GM21526 (cell line): ENCODE measurements at regions not wholly inside any gene's neighbourhood (a gene's known extent, or its start where the extent isn't known, plus 50 kb on each side); places are given as distances from the start of the nearest gene placed in this dataset.
"Not testable (repeated sequence)": the region's sequence is repeated elsewhere in the genome, so short reads cannot be mapped to it uniquely, and the experiment has no call there.

Experiments used
- ATAC-seq: cut with Tn5 transposase; IDR thresholded peaks from one replicate; pipeline ENCODE4 v1.9.1; 2021; ENCODE audit warnings: moderate library complexity; ENCODE audit not compliant: unreplicated experiment, low FRiP score

DNA sequence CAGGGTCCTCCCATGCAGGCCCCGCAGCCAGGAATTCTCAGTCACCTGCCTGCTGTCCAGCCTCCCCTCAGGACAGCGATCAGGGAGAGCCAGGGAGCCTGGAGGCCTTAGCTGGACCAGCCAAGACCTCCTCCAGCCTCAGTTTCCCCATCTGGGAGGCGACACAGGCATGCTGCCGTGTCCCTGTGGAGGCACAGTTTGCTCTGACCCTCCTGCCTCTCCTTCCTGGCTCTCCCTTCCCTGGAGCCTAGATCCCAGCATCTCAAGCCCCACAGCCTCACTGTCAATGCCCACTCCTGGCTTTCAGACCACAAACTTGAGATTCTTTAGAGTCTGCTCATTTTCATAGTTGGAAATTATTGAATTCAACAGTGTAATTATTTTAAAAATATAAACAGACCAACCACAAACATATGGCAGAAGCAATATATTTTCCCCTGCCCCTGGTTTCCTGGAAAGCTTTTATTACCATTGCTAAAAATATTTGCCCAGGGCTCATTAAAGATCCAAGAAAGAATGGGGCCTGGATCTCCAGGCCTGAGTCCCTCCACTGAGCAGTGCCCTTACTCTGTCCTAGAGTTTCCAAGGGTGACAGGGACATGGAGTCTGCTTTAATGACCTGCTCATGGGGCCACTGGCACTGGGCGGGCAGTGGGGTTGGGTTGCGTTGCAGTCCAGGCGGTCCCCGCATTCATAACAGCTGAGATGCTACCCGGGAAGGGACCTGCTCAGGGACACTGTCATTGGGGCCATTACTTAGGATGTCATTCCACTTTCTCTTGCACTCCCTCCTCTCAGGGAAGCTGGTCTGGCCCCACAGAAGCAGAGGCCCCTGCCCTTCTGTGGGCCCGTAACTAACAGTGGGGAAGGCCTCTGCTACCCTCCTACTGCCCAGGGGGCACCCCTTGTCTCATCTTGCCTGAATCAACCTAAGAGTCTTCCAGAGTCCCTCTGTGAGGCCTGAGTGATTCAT is 81.6 kb upstream of the CHST15 start:
- no peak for ATAC-seq

DNA sequence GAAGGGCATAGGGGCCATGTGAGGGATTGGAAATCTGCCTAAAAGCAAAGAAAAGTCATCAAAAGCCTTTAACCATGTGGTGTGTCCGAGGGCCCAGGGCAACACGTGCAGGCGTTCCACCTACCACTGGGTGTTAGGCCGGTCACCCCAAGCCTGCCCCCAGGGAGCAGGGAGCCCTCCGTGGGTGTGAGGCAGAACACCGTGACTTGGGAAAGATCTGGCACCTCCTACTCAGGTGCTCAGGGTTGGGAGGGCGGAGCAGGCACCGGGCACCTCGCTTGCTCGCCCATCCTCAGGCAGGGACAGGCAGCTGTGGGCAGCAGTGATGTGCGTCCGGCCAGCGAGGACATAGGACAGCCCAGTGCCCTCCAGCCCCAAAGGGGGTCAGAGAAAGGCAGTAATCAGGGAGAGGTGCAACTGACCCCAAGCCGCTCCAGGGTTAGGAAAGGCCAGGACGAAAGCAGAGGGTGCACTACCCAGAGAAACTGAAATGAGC is 80.7 kb upstream of the CHST15 start:
- no peak for ATAC-seq

DNA sequence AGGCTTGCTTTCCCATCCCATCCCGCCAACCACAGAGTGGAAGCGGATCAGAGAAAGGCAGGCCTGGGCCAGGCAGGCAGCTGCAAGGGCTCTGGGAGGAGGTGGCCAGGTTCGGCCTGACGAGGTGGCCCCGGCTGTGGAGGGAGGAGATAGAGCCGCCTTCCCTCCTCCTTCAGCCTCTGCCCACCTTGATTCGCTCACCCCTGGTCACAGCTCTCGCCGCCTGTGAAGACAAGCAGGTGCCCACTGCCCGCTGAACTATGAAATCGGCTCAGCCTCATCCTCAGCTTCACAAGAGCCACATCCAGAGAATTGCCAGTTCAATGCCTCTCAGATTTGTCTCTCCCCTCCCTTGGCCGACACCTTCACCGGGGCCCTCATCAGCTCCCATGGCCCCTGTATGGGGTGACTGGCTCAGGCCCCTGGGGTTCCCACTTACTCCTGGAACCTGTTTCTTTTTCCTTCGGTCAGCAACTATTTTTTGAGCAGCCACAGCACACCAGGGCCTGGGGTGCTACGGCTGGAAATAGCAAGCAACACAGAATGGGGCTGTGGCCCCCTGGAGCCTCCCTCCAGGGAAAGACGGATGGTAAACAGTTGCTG is 80.0 kb upstream of the CHST15 start:
- no peak for ATAC-seq

DNA sequence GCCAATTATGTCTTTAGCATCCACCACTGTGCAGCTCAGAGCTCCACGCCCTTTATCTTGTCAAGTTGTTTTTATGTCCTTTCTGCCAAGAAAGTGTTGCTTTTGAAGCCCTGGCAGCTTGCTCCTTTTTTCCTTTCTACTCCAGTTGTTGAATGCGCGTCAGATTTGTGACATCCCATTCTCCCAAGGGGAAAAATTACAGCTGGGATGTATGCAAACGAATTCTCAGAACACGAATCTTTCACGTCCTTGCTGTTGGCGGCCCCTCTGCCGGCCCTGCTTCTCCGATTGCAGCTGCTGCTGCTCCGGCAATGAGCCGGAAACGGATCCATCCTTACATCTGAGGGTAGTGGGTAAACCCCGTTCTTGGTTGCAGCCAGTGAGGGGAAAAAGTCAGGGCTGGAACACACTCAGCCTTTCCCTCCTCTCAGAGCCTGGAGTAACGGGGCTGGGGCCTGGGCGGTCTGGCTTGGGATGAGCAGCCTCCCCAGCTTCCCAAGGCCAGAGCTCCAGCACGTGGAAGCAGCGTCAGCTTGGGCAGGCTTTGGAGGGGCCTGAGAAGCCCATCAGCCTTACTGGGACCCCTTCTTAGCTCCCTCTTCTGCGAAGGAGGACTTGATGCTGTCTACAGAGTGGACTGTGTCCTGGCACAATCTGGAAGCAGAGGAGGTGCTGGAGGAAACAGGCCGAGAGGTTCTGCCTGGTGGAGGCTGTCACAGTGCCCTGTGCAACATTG is 79.0 kb upstream of the CHST15 start:
- ATAC-seq, result no peak

DNA sequence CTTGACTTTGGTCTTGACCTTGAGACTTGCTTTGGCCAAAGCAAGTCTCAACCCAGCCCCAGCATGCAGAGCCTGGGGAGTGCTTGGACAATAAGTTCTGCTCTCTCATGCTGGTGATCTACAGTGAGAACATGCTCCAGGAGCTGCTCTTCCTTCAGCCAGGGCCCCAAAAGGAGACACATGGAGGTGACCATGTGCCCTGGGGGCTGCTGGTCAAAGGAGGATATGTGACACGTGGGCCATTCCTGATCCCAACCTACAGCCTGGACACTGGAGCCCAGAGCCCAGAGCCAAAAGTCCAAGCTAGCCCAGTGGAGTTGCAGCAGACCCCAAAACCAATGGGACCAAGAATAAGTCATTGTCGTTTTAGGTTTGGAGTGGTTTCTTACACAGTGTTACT is 78.2 kb upstream of the CHST15 start:
- no peak for ATAC-seq

DNA sequence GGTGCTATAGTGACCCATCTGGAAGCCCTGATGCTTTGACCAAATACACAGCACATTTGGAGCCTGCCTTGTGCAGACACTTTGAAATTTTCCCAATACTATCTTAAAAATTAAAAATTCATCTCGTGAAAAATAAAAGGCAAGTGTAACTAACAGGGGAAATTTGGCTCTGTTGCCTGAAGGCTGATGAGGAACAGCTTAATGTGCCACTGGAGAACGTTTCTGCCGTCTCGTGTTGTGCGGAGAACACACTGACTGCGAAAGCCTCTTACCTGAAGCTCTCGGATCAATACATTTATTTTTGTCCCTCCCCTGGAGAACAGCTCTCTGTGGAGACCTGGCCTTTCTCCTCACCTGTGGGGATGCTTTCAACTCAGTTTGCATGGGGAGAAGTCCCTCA is 77.2 kb upstream of the CHST15 start:
- no peak for ATAC-seq

DNA sequence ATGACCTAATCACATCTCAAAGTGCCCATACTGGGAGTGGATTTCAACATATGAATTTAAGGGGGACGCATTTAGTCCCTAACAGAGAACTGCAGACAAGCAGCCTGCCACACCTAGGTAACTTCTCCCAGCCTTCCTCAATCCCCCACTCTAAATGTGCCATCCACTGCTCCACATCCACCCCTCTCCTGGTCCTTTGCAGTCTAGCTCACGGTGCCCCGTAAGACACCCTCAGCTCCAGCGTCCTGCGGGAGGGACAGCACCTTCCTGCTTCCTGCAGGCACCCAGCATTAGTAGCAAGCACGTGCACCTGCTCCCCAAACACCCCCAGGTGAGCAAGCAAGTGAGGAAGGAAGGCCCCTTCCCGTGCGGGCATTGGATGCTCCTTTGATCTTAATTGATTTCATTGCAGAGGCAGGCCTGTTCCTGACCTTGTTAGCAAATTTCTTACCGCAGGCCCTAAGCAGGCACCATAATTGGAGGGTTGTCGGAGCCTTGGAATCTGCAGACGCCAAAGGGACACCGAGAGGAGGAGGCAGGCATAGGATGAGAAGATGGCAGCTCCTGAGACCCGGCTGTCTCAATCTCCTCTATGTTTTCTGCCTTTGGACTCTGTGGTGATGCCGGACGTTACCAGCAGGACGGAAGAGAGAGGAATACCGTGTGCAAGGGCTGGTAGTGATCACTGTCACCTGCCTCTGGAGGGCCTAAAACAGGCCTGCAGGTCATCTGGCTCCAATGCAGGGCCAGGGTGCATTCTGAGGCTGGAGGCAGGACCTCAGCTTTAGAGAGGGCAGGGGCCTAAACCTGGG is 75.8 kb upstream of the CHST15 start:
- ATAC-seq, result no peak

DNA sequence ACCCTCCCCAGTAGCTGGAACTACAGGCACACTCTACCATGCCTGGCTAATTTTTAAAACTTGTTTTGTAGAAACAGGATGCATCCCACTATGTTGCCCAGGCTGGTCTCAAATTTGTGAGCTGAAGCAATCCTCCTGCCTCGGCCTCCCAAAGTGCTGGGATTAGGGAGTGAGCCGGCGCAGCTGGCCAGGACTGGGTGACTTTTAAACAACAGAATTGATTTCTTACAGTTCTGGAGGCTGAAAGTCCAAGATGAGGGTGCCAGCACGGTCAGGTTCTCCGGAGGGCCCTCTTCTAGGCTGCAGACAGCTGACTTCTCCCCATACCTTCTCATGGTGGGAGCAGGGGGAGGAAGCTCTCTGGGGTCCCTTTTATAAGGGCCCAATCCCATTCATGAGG is 75.2 kb upstream of the CHST15 start:
- ATAC-seq, result no peak

DNA sequence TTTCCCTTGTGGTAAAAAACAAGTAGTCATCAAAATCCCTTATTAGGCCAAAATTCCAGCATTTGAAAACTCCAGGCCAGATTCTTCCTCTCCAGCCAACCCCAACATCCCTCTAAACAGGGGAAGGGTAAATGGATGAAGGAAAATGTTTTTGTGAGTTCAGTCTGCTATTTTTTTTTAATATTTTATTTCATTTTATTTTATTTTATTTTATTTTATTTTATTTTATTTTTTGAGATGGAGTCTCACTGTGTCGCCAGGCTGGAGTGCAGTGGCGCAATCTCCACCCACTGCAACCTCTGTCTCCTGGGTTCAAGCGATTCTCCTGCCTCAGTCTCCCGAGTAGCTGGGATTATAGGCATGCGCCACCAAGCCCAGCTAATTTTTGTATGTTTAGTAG is 74.5 kb upstream of the CHST15 start:
- ATAC-seq, result not testable (repeated sequence)

DNA sequence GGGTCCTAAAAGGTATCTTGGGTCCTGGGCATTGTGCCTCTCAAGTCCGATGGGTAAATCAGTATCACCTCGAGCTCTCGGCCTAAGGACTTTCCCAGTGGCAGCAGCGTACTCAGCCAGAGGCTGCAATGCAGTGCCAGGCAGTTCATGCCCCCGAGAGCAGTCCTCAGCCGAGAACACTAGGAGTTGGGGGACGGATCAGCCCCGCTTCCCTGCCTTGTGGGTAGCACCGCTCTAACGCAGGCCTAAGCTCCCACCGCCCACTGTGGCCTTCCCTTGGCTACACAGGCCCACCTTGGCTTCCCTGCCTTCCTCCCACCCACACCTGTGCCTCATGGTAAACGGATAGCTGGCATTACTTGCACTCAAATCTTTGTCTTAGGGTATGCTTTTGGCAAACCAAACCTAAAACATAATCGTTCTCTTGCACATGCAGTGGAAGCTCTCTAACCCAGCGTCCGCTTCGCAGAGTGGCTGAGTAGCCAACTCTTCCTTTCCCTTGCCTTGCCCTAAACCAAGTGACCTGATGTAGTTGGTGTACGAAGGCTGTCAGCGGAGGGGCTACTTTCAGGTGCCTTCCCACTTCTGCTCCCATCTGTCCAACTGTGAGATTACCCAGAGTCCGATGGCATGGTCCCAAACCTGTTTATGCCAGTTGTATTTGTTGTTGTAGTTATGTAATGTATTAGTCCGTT is 73.2 kb upstream of the CHST15 start:
- no peak for ATAC-seq

DNA sequence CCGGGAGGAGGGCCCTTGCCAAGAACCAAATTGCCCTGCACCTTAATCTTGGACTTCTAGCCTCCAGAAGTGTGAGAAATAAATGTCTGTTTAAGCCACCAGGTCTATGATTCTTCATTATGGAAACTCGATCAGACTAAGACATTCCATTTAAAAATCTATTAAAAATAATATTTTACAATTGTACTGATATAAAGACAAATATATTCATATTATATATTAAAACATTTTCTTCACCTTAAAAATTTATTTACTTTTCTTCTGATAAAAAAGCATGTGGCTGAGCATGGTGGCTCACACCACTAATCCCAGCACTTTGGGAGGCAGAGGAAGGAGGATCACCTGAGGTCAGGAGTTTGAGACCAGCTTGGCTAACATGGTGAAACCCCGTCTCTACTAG is 72.4 kb upstream of the CHST15 start:
- ATAC-seq, result no peak

DNA sequence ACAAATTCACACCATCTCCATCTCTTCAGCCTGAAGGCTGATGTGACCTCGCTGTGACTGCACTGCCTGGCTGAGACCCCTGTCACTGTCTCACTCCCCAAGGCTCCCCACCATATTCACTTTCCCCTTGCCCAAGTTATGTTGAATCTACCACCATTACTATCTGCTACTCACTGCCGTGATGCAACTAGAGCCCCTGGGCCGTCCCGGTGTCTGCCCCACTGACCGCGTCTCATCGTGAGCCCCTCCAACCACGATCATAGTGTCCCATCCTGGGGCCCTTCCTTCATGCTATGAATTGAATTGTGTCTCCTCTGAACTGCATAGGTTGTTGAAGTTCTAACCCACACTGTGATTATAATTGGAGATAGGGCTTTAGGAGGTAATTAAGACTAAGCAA is 71.9 kb upstream of the CHST15 start:
- no peak for ATAC-seq

DNA sequence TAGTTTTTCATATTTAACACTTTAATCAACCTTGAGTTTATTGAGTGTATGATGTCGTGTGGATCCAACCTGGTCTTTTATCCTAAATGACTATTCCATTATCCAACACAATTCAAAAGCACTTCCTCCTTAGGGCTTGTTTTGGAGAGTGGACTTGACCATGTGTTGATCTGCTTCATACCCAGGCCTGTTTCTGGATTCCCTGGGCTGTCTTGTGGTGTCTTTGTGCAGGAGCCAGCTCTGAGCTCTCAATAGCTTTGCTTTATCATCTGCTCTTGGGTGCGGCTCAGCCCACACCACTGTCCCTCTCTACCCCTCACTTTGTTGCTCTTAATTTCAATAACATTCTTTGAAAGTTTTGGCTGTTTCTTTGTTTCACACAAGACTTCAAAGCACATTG is 70.9 kb upstream of the CHST15 start:
- no peak for ATAC-seq

DNA sequence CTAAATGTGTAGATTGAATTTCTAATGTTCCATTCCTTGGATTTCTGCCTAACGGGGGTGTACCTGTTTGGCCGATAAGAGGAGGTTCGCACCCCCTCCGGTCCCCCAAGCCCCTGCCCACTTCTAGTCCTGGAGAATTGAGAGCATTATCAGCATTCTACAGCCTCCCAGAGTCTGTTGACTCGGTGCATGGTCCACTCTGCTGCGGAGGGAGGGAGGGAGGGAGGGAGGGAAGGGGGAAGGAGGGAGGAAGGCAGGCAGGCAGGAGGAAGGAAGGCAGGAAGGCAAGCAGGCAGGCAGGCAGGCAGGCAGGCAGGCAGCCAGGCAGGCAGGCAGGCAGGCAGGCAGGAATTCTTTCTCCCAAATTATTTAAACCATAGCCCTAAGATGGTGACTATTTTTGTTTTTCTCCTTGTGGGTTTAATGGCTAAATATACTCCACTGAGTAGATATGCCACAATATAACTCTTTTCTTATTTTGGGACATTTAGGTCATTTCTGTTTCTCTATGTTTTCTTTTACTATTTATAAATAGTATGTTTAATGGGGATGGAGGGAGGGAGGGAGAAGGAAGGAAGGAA is 69.5 kb upstream of the CHST15 start:
- no peak for ATAC-seq

DNA sequence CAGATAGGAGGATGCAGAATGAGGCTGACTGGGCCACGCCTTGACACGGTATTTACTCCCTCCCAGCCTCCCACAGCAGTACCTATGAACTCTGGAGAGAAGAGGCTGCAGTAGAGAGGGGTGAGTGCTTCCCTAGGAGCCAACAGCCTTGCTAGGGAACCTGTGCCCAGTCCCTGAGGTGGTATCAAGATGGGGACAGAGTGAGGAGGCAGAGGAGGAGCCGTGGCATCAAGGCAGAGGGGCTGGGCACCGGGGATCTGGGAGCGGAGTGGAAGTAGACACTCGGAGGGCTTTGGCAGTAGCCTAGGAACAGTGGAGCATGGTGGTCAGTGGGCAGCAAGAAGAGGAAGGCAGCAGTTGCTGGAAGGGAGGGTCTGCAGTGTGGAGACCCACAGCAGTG is 68.7 kb upstream of the CHST15 start:
- no peak for ATAC-seq

DNA sequence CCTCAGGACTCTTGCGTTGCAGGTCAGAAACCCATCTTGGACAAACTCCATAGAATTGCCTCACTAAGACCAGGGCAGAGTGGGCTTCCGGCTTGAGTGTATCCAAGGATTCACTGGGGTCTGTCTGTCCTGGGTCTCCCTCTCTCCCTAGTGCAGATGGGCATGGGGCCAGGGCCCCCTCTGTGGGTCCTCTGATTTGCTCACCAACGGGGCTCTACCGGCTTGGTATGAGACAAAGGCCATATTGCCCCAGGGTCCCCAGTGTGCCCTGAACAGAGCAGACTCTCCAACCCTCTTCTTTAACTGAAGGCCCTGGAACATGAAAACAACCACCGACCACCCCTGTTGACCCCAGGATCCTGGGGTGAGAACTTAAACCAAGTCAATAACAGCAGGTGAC is 68.2 kb upstream of the CHST15 start:
- no peak for ATAC-seq

DNA sequence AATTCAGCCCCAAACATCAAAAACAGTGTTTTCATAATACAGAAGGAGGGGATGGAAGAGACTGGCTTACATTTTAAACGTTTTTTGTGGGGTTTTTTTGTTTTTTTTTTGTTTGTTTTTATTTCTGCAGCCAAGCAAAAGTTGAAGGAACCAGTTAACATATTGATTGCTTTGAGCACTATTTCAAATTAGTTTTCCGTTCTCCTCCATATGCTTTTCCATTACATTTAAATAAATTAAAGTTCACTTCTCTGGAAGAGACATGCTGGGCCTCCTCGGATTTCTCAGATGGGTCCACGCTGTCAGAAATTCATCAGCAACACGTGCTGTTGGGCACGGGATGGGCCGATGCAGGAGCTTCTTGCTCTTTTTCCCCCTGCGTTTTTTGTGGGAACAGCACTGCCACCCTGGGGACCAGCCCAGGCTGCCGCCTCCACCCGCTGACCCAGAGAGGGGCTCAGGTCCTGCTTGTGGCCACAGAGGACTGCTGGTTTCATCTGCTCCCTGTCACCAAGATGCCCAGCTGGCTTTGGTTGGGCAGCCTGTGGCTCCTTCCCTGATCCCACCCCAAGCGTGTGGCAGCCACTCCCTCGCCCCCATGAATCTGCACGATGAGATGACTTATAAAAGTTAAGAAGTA is 67.7 kb upstream of the CHST15 start:
- no peak for ATAC-seq

DNA sequence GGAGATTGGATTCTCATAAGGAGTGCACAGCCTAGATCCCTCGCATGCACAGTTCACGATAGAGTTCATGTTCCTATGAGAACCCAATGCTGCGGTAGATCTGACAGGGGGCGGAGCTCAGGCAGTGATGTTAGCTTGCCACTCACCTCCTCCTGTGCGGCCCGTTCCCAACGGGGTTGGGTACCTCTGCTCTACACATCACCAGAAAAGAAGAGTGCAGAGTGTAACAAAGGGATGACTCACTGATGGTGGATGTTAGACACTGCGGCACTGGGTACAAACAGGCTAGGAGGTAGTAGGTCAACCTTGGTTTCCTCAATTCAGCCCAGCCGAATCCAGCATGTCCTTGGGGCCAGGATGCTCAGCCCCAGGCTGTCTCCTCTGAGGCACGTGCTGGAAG is 66.8 kb upstream of the CHST15 start:
- ATAC-seq, result no peak

DNA sequence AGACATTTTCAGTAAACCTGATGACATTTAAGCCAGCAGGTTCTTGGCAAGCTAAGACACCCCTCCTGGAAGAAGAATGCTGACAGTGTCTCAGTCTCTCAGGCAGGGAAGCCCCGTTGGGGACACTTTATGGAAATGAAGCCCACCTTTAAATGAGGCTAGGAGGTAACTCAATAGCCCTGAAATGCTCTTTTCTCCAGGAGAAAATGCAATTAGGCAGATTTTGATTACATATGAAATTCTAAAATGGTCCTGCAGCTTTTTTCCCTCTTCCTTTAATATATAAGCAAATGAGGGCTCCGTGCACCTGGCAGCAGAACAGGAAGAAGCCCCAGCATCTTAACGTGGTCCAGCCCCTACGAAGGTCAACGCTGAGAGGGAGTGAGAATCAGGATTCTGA is 65.8 kb upstream of the CHST15 start:
- ATAC-seq, result no peak
